NCI-H1694 (cell line): ENCODE measurements at regions not wholly inside any gene's neighbourhood (a gene's known extent, or its start where the extent isn't known, plus 50 kb on each side); places are given as distances from the start of the nearest gene placed in this dataset.
"Not testable (repeated sequence)": the region's sequence is repeated elsewhere in the genome, so short reads cannot be mapped to it uniquely, and the experiment has no call there.

Source experiments
- DNase-seq: peaks from one replicate; lab custom pipeline; 2025; lab: John Stamatoyannopoulos, UW

DNA sequence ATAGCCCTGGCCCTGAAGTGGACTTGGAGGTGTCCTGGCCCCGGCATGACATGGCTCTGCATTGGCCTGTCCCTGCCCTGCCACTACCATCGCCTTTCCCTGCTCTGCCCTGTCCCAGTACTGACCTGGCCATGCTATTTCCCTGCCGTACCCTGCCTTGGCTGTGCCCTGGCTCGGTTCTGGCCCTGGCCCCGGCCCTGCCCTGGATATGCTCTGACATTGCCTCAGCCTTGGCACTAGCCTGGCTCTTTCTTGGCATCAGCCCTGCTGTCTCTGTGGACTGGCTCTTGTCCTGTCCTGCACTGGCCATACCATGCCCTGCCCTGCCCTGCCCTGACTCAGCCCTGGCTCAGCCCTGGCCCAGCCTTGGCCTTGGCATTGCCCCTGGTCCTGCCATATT is 252.2 kb downstream of the TP53TG3F start:
- DNase-seq, result not testable (repeated sequence)

- not testable (repeated sequence) for DNase-seq
These were observed 252.9 kb downstream of the TP53TG3F start for GRCh38 chr16:33712308-33712707.

DNA sequence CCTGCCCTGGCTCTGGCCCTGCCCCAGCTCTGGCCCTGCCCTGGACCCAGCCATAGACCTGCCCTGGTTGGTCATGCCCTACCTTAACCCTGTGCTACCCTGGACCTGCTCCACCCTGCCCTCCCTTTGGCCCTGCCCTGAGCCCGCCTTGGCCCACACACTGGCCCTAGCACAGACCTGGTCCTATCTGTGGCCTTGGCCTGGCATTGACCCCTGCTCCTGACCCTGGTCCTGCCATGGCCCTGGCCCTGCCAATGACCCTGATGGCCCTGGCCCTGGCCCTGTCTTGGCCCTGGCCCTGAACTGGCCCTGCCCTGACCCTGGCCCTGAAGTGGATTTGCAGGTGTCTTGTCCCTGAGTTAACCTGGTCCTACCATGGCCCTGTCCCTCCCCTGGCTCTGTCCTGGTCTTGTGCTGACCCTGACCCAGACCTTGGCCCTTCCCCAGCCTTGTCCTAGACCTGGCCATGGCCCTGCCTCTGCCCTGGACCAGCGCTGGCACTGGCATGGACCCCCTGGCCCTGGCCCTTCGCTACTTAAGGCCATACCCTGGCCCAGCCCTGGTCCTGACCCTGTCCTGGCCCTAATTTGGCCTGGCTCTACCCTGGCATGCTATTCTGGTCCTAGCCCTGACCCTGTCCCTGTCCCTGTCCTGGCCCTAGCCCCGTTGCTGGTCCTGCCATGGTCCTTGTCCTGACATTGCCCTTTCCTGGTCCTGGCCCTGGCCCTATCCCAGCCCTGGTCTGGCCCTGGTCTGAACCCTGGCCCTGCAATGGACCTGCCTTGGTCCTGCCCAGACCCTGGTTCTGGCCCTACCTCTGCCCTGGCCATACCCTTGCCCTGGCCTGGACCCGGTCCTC is 253.7 kb downstream of the TP53TG3F start:
- not testable (repeated sequence) for DNase-seq

DNA sequence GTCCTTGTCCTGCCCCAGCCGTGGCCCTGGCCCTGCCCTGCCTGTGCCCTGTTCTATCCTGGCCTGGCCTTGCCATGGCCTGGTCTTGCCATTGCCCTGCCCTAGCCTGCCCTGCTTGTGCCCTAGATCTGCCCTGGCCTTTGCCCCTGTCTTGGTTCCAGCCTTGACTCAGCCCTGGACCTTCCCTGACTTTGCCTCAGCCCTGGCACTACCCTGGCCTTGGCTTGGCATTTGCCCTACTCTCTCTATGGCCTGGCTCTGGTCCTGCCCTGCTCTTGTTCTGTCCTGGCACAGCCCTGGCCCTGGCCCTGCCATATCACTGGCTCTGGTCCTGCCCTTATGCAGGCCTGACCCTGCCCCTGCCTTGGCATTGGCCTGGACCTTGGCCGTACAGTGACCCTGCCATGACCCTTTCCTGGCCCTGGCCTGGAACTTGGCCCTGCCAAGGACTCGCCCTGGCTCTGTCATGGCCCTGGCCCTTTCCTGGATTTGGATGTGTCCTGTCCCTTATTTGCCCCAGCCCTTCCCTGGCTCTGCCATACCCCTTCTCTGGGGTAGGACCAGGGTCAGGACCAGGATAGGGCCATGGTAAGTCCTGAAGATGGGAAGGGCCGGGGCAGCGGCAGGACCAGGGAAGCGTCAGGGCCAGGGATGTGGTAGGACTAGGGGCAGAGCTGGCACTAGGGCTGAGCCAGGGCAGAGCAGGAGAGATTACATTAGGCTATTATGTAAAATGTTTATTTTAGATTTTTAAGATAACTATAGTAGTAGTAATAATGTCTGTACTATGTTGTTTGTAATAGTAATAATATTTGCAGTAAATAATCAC is 254.5 kb downstream of the TP53TG3F start:
- DNase-seq, result not testable (repeated sequence)

GRCh38 chr16:33731167-33731566 is 271.8 kb downstream of the TP53TG3F start:
- not testable (repeated sequence) for DNase-seq

GRCh38 chr16:33734650-33735049 is 275.2 kb downstream of the TP53TG3F start:
- peak; percentile 17 for DNase-seq

GRCh38 chr16:33766869-33767765 is 307.7 kb downstream of the TP53TG3F start:
- not testable (repeated sequence) for DNase-seq

DNA sequence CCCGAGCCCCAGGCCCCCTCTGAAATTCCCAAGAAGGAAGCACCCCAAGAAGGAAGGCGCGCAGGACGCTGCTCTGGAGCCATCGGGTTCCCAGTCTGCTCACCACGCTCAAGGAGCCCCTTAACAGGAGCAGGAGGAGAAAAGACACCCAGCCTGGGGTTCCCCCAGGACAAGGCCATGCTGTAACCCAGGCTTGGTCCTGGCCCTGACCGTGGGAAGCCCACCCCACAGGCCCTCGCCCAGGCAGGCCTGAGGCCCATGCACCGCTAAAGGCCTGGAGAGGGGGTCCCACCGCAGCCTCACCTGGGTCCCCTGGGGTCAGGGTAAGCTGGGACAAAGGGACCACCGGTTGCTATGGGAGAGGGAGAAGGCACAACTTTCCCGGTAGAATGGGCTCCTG is 309.3 kb downstream of the TP53TG3F start:
- not testable (repeated sequence) for DNase-seq

- DNase-seq, result not testable (repeated sequence)
These were observed 309.9 kb downstream of the TP53TG3F start for GRCh38 chr16:33769180-33769846.

- DNase-seq, result not testable (repeated sequence)
These were observed 311.1 kb downstream of the TP53TG3F start for GRCh38 chr16:33770478-33770877.

- not testable (repeated sequence) for DNase-seq
These were observed 311.8 kb downstream of the TP53TG3F start for GRCh38 chr16:33771211-33771610.

- not testable (repeated sequence) for DNase-seq
These were observed 314.6 kb downstream of the TP53TG3F start for GRCh38 chr16:33773966-33774365.

GRCh38 chr16:33774724-33775123 is 315.3 kb downstream of the TP53TG3F start:
- DNase-seq, result not testable (repeated sequence)

DNA sequence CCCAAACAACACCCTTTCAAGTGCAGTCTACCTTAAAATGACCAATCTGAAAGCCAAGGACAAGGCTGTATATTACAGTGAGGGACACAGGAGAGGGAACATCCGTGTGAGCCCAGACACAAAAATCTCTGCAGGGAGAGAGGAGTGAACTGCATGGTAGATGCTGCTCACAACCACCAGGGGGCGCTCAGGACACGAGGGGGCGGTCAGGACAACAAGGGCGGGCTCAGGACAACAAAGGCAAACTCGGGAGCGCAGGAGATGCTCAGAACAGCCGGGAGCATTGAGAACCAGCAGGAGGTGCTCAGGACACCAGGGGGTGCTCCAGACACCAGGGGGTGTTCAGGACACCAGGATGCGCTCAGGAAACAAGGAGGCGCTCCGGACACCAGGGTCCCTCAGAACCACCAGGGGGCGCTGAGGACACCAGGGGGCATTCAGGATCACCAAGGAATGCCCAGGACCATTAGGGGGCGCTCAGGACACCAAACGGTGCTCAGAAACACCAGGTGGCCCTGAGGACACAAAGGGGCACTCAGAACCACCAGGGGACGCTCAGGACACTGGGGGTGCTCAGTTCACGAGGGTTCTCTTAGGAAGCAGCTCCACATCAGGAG is 357.0 kb downstream of the TP53TG3F start:
- not testable (repeated sequence) for DNase-seq

DNA sequence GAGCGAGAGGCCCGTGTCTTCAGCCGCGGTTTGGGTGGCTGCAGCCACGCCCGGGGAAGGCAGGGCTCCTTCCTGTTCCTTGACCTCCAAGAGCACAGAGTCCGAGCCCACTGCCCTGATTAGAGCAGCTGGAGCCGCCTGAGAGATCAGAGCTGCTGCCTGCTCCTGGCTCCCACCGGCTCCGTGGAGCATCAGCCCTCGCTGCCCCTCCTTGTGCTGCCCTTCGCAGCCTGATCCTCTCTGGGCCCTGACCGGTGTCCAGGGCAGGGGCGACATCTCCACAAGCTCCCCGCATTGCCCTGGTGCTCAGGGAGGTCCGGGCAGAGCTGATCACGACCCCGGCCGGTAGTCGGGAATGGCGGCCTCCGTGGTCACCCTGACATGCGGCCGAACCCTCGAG is 365.3 kb downstream of the TP53TG3F start:
- not testable (repeated sequence) for DNase-seq

DNA sequence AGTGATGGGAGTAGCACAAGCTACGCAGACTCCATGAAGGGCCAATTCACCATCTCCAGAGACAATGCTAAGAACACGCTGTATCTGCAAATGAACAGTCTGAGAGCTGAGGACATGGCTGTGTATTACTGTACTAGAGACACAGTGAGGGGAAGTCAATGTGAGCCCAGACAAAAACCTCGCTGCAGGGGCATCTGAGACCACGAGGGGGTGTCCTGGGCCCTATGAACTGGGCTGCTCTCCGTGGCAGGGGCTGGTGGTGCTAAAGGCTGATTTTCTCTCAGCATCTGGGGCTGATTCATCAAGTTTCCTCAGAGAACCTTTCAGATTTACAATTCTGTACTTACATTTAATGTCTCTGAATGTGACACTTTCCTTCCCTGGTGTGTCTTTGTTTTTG is 368.1 kb downstream of the TP53TG3F start:
- DNase-seq, result not testable (repeated sequence)

DNA sequence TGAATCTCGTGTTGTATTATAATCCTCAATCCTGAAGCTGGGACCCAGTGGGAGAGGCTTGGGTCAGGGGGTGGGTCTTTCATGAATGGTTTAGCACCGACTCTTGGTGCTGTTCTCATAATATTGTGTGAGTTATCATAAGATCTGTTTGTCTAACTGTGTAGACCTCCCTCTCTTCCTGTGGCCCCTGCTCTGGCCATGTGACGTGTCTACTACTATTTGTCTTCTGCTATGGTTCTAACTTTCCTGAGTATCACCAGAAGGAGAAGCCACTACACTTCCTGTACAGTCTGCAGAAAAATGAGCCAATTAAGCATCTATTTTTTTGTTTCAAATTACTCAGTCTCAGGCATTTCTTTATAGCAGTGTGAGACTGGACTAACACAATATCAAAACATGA is 379.7 kb downstream of the TP53TG3F start:
- DNase-seq, result not testable (repeated sequence)

GRCh38 chr16:33844533-33844932 is 385.1 kb downstream of the TP53TG3F start:
- not testable (repeated sequence) for DNase-seq
